GM18519 (cell line): ENCODE measurements at regions not wholly inside any gene's neighbourhood (a gene's known extent, or its start where the extent isn't known, plus 50 kb on each side); places are given as distances from the start of the nearest gene placed in this dataset.
"Not testable (repeated sequence)": the region's sequence is repeated elsewhere in the genome, so short reads cannot be mapped to it uniquely, and the experiment has no call there.

Source experiments
- ATAC-seq: cut with Tn5 transposase; IDR thresholded peaks from one replicate; pipeline ENCODE4 v1.9.1; 2021; ENCODE audit warnings: mild to moderate bottlenecking, moderate library complexity; ENCODE audit not compliant: unreplicated experiment, low FRiP score

GRCh38 chr16:59612910-59613620 is 878.9 kb upstream of the GOT2 start:
- not testable (repeated sequence) for ATAC-seq

DNA sequence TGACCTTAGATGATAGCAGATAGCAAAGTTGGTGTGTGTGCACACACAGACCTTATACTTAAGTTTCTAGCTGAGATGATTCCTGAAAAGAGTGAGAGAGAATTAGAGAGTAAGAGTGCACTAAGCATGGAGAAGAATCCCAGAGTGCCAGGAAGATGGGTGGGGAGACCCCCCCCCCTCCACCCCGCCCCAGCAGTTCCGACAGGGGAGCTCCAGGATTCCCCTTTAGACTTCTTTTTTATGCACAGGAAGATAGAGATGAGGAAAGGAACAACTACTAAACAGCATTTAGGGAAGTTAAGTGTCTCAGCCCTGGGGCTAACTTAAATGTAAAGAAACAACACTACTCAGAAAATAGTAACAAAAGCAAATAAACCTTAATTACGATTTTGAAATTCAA is 878.0 kb upstream of the GOT2 start:
- ATAC-seq, result no peak

GRCh38 chr16:59611556-59611955 is 877.4 kb upstream of the GOT2 start:
- no peak for ATAC-seq

DNA sequence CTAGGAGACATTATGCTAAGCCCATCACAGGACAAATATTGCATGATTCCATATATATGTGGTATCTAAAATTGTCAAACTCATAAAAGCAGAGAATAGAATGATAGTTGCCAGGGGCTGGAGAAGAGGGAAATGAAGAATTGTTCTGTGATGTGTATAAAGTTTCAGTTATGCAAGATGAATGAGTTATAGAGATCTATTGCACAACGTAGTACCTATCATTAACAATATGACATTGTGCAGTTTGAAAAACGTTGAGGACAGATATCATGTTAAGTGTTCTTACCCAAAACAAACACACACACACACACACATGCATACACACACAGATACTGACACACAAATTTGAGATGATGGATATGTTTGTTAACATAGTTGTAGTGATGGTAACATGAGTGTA is 871.6 kb upstream of the GOT2 start:
- no peak for ATAC-seq

DNA sequence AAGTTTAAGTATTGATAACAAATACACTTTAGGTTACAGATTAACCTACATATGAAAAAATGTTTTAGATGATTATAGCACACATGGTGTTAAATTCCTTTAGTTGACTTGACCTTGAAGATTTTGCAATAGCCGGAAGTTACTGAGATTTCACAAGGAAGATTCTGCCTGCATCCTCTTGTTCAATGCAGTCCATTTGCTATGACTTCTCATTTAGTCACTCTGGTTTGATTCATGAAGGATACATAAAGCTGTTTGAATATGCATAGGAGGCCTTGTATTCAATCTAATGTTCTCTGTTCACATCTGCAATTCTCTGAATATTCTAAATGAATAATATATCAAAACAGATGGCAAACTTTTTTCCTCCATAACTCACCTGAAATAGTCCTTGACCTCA is 870.2 kb upstream of the GOT2 start:
- ATAC-seq, result no peak

DNA sequence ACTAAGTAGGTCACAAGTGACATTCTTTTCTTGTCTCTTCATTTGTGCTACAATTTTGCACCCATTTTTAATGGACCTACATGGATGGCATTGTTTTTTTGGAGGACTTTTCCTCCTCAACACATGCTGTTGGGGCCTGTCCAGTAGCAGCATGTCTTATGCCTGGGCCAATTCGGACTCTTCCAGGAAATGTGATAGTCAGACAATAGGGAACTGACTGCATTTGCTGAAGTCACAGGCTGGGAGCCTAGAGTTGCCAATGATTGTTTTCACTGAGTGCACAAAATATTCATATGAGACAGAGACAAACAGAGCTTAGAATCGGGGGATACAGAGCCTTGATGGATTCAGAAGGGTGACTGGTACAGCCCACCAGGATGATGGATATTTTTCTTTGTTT is 867.3 kb upstream of the GOT2 start:
- no peak for ATAC-seq

DNA sequence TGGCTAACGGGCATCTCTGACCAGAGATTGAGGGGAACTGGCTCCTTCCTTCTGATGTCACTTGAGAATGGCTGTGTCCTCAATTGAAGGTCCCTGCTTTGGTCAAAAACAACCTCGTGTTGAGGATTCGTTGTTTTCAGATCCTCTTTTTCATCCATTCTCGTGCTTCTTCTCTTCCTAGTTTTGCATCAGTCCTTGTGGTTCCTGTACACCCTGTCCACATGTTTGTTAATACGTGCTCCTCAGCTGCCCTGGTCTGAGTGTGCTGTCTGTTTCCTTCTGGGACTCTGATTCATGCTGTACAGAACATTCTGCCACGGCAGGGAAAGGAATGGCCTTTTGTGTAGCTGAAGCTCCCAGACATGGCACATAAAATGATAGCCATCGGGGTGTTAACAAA is 863.2 kb upstream of the GOT2 start:
- ATAC-seq, result no peak

DNA sequence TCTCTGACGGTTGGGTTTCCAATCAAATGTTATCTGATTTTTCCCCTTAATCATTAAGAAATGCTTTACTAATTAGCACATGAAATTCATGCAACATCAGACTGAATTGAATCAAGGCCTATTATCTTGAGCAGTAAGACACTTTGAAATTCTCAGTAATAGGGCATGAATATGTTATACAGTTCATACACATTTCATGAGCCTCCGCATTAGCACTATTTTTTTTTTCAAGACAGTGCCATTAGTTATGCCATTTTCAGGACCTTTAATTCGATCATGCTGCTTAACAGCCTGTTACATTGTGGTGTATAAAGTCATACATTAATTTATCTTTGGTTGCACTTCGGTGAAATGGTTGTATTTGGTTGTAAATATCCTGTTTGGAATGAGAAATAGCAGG is 862.6 kb upstream of the GOT2 start:
- ATAC-seq, result no peak

DNA sequence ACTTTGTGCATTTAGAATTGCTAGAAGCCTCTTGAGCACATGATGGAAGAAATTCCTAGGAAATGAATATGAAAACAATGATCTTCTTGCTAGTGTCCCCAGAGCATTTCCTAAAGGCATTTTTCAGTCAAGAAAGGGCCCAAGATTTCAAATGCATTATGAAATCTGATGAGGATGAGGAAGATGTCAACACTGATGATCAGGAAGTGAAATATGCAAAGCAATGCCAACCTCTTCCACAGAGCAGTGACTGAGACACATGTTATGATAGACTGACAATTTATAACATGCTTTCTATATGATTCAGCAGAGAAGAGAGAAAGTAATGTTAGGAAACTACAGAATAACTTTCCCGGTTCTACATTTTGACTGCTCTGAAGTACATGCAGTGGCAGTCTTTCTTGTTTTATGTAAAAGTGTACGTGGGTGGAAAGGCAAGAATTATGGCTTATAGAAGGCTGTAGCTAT is 859.1 kb upstream of the GOT2 start:
- ATAC-seq, result no peak

DNA sequence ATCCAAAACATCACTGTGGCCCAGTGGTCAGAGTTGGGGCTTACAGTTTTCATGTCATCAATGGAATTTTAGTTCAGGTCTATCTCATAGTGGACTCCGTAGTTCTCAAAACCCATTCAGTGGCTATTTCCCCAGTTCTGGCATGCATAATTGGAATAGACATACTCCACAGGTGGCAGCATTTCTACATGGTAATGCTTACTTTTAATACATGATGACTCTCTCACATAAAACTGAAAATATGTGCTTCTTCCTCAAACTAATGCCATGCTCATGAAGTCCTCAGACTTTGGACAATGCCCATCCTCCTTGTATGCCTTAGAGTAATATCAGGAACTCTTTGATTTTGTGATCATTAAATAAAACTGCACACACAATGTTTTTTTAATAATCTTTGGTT is 857.4 kb upstream of the GOT2 start:
- ATAC-seq, result no peak

DNA sequence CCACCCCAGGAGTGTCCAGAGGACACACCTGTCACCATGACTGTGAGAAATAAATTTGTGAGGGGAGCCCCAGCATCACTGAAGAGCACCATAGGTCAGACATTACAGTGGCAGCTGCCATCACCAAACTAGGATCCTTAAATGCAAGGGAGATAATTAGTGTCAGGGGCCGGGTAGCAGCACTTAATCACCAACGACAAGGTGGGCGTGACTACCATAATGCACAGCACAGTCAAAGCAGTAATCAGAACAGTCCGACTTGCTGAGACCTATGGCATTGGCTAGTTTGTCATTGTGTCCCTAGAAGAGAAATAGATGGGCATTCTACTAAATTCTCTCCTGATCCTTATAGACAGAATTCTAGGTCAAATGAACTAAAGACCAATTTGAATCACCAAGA is 856.7 kb upstream of the GOT2 start:
- ATAC-seq, result no peak

- no peak for ATAC-seq
Observed at GRCh38 chr16:59586331-59586730, 852.2 kb upstream of the GOT2 start.

DNA sequence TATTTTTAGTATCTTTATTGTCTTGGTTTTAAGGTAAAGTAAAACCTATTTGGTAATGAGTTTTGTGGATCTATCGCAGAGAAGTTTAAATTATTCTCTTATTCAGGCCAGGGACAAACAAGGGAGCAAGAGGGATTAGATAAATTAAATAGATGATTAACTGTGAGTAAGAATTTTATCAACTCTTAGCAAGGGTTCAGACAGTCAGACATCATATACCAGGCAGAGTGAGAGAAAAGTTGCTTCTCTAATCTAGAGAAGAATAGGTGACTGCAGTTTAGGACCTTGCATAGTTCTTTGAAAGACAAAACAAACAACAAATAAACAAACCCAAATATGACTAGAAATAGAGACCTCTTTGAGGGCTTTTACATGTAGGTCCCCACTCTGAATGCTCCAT is 840.2 kb upstream of the GOT2 start:
- no peak for ATAC-seq

DNA sequence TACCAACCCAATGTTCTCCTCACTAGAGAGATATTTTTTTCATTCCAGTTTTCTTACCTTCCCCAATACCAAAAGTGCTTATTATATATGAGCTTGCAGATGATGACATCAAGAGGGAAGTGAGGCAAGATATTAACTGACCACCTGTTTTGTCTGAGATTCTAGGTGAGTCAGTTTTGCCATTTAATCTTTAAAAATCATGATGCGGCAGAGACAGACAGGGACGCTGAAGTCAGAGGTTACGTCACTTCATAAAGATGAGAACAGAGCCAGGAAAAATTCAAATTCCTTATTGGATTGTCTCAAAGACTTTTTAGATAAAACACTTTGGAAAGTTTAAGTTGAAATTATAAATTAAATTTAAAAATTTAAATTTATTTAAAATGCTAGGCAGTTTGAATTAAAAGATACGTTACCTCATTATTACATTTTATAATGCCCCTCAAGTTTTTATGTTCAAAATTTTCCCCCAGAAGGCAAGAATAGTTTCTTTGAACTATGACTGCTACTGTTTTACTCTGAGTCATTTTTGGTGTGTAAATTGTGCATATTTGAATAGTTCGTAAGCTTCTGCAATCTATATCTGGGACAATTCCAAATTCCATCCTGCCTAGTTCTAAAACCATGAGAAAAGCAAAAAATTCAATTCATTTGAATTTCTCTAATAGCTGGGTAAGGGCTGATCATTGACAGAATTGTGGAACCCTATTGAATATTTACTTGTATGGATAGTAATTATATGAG is 839.6 kb upstream of the GOT2 start:
- no peak for ATAC-seq

GRCh38 chr16:59567496-59567895 is 833.4 kb upstream of the GOT2 start:
- ATAC-seq, result no peak

GRCh38 chr16:59566446-59566845 is 832.3 kb upstream of the GOT2 start:
- ATAC-seq, result no peak

- no peak for ATAC-seq
Observed at GRCh38 chr16:59558679-59559078, 824.6 kb upstream of the GOT2 start.

DNA sequence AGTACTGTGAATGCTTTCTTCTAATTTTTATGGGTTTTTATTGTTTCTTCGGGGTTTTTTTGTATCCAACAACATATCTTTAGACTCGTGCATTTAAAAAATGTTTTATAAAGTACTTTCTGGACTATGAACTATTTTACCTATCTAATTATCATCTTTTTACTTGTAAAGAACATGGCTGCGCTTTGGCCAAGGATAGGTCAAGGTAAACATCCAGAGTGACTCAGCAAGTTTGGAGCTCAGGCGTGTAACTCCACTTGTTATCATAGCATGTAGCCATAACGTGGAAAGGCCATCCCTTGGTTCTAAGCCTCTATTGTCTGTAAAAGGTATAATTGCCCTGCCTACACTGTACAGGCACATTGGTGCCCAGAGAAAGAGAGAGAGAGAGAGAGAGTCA is 818.0 kb upstream of the GOT2 start:
- no peak for ATAC-seq

DNA sequence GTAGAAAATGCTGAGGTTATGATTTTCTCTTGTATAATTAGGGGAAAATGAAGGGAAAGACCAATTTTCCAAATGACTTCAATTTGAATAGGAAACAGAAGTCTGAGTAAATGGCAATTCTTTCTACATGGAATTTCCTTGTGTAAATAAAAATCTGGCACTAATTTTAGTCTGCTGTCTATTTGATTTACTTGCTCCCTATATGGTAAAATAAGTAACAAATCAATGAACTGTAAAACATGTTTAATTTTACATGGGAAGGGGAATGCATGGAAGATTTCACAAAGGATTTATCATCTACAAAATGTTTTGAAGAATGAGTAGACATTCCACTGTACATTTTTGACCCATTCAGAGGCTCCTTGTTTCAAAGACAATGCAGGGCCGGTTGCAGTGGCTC is 811.6 kb upstream of the GOT2 start:
- ATAC-seq, result no peak

GRCh38 chr16:59543641-59544040 is 809.5 kb upstream of the GOT2 start:
- ATAC-seq, result no peak

GRCh38 chr16:59540621-59541020 is 806.5 kb upstream of the GOT2 start:
- no peak for ATAC-seq

DNA sequence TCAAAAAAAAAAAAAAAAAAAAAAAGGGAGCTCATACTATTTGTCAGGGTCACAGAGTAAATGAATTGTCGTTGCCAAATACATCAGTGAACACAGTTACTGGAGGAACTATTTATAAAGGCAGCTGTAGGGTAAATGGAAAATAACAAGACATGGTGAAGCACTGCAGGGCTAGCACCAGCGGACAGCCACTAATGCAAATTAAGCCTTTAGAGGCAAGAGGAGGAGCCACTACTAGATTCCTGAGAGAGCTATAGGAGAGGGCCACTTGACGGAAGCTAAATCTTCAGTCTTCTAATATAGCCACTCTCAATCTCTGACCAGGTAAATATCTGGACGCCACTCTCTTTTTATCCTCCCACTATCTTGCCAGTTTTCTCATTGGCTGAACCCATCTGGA is 801.2 kb upstream of the GOT2 start:
- ATAC-seq, result no peak
